ENCODE measurements at regions not wholly inside any gene's neighbourhood (a gene's known extent, or its start where the extent isn't known, plus 50 kb on each side); places are given as distances from the start of the nearest gene placed in this dataset.
"Not testable (repeated sequence)": the region's sequence is repeated elsewhere in the genome, so short reads cannot be mapped to it uniquely, and the experiment has no call there.

GRCh38 chr16:10277597-10277996 lies 95.4 kb upstream of the GRIN2A start:
- no peak for DNase-seq (ENCODE audit: low read depth)
- TF ChIP-seq, protein P1, sequence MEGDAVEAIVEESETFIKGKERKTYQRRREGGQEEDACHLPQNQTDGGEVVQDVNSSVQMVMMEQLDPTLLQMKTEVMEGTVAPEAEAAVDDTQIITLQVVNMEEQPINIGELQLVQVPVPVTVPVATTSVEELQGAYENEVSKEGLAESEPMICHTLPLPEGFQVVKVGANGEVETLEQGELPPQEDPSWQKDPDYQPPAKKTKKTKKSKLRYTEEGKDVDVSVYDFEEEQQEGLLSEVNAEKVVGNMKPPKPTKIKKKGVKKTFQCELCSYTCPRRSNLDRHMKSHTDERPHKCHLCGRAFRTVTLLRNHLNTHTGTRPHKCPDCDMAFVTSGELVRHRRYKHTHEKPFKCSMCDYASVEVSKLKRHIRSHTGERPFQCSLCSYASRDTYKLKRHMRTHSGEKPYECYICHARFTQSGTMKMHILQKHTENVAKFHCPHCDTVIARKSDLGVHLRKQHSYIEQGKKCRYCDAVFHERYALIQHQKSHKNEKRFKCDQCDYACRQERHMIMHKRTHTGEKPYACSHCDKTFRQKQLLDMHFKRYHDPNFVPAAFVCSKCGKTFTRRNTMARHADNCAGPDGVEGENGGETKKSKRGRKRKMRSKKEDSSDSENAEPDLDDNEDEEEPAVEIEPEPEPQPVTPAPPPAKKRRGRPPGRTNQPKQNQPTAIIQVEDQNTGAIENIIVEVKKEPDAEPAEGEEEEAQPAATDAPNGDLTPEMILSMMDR (IDR thresholded peaks at IDR 0.05; ENCODE audit: insufficient read depth, low read length), result no peak
- H3K4me3 ChIP-seq (ENCODE audit: low read depth, low read length), result no peak overlapping the region

GRCh38 chr16:10280262-10281170 lies 98.3 kb upstream of the GRIN2A start:
- no peak for DNase-seq (ENCODE audit: low read depth)
- TF ChIP-seq, protein P1 (IDR thresholded peaks at IDR 0.05; ENCODE audit: insufficient read depth, low read length), result no peak
- H3K4me3 ChIP-seq (ENCODE audit: low read depth, low read length), result no peak overlapping the region

DNA sequence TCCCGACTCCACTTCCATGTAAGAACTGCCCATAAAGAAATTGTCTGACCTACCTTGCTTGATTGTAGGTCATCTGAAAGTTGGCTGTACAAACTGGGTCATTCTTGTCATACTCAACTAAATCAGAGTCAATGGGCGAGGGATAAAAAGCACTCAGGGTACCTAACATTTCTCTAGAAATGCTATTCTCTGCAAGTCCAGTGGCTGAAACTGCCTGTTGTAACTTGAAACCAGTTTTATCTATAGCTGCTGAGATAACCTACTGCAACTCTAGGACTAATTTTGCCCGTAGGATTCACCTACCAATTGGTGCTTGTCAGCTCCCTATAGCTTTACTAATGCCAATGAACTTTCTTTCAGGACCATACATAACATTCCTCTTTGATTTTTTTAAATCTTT lies 100.1 kb upstream of the GRIN2A start:
- DNase-seq (ENCODE audit: low read depth), result no peak
- TF ChIP-seq, protein P1 (IDR thresholded peaks at IDR 0.05; ENCODE audit: insufficient read depth, low read length), result no peak
- no peak overlapping the region for H3K4me3 ChIP-seq (ENCODE audit: low read depth, low read length)

DNA sequence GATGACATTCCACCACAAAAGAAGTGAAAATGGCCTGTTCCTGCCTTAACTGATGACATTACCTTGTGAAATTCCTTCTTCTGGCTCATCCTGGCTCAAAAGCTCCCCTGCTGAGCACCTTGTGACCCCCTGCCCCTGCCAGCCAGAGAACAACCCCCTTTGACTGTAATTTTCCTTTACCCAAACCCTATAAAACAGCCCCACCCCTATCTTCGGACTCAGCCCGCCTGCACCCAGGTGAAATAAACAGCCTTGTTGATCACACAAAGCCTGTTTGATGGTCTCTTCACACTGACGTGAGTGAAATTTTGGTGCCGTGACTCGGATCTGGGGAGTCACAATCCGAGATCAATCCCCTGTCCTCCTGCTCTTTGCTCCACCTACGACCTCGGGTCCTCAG lies 101.0 kb upstream of the GRIN2A start:
- not testable (repeated sequence) for DNase-seq (ENCODE audit: low read depth); H3K4me3 ChIP-seq (ENCODE audit: low read depth, low read length)

DNA sequence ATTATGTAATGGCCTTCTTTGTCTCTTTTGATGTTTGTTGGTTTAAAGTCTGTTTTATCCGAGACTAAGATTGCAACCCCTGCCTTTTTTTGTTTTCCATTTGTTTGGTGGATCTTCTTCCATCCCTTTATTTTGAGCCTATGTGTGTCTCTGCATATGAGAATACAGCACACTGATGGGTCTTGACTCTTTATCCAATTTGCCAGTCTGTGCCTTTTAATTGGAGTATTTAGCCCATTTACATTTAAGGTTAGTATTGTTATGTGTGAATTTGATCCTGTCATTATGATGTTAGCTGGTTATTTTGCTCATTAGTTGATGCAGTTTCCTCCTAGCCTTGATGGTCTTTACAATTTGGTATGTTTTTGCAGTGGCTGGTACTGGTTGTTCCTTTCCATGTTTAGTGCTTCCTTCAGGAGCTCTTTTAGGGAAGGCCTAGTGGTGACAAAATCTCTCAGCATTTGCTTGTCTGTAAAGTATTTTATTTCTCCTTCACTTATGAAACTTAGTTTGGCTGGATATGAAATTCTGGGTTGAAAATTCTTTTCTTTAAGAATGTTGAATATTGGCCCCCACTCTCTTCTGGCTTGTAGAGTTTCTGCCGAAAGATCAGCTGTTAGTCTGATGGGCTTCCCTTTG lies 95.3 kb upstream of the ATF7IP2 start:
- not testable (repeated sequence) for H3K4me3 ChIP-seq (ENCODE audit: low read depth, low read length); DNase-seq (ENCODE audit: low read depth)

- not testable (repeated sequence) for DNase-seq (ENCODE audit: low read depth); H3K4me3 ChIP-seq (ENCODE audit: low read depth, low read length)
These were observed 93.7 kb upstream of the ATF7IP2 start for GRCh38 chr16:10292197-10292596.

DNA sequence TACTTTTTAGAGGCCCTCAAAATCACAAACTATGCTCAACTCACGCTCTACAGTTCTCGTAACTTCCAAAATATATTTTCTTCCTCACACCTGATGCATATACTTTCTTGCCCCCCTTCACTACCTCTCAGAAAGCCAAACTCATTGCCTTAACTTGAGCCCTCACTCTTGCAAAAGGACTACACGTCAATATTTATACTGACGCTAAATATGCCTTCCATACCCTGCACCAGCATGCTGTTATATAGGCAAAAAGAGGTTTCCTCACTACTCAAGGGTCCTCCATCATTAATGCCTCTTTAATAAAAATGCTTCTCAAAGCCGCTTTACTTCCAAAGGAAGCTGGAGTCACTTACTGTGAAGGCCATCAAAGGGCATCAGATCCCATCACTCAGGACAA lies 92.9 kb upstream of the ATF7IP2 start:
- DNase-seq (ENCODE audit: low read depth); H3K4me3 ChIP-seq (ENCODE audit: low read depth, low read length): not testable (repeated sequence)

DNA sequence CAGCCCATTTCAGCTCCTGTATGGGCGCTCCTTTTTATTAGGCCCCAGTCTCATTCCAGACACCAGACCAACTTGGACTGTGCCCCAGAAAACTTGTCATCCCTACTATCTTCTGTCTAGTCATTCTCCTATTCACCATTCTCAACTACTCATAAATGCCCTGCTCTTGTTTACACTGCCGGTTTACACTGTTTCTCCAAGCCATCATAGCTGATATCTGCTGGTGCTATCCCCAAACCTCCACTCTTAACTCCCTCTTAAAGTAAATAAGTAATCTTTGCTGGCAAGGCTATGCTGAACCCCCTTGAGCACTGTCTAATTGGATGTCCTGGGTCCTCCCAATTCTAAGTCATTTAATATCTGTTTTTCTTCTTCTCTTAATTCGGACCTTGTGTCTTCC lies 91.7 kb upstream of the ATF7IP2 start:
- not testable (repeated sequence) for H3K4me3 ChIP-seq (ENCODE audit: low read depth, low read length); DNase-seq (ENCODE audit: low read depth)

- TF ChIP-seq, protein P1 (IDR thresholded peaks at IDR 0.05; ENCODE audit: insufficient read depth, low read length), result no peak
- DNase-seq (ENCODE audit: low read depth), result no peak
- H3K4me3 ChIP-seq (ENCODE audit: low read depth, low read length), result no peak overlapping the region
These were observed 88.9 kb upstream of the ATF7IP2 start for GRCh38 chr16:10296956-10297340.

All from fibroblast of the aortic adventitia (primary cell).